K562 (cell line): ENCODE measurements at regions not wholly inside any gene's neighbourhood (a gene's known extent, or its start where the extent isn't known, plus 50 kb on each side); places are given as distances from the start of the nearest gene placed in this dataset.

ENCODE experiments used
- ATAC-seq: fragments of 200-7000 bp; cut with Tn5 transposase; 3 replicates; pipeline ENCODE4 v1.9.1; 2020; ENCODE audit warnings: moderate library complexity
- BruUV-seq: library from RNA; stranded (reverse); fragments of 400-500 nt; replicated peaks from 2 replicates; lab custom pipeline; 2021; lab: Mats Ljungman, UMichigan
- CTCF ChIA-PET: fragments of 300-600 bp; formaldehyde crosslinking; extraction: SDS; loops from one replicate; lab custom pipeline; 2021; ENCODE audit warnings: low intra/inter-chr PET ratio; lab: Yijun Ruan, JAX
- POLR2A ChIA-PET: fragments of 300-600, 350-650 bp; sonication (Branson Sonifier 250); formaldehyde crosslinking; extraction: SDS; loops from one replicate; lab custom pipeline; 2021; ENCODE audit warnings: antibody characterized with exemption, inconsistent platforms; lab: Yijun Ruan, JAX
- DNase-seq, 4 experiments: peaks; one replicate each; pipeline versions ENCODE4 v3.0.0 to v3.0.0-alpha.2; 2011 to 2018; ENCODE audit warnings: low spot score in 3 of 4, mixed read lengths in 3 of 4; ENCODE audit errors: extremely low read depth in 1 of 4
- FAIRE-seq: peaks from 2 replicates; lab custom pipeline; 2011; peaks lifted over from hg19 to GRCh38; lab: Jason Lieb, UNC
- H2AFZ ChIP-seq: 2 replicates; pipeline ENCODE4 v1.6.0; 2011; ENCODE audit warnings: low read depth, low read length, control low read depth, inconsistent platforms
- H3K27ac ChIP-seq: fragments of 200-600 bp; 3 replicates; pipeline ENCODE4 v1.8.0; 2011; ENCODE audit warnings: low read depth, mild to moderate bottlenecking, control low read depth, inconsistent platforms, low read length, moderate library complexity, mixed read lengths; ENCODE audit errors: extremely low read depth
- H3K27me3 ChIP-seq, 2 experiments: fragments of 300-600 bp in 1 of 2; 2 replicates in 1 of 2; 3 replicates in 1 of 2; pipeline versions ENCODE4 v1.6.0 to v1.8.0; 2011; ENCODE audit warnings: inconsistent platforms in 2 of 2, low read length in 2 of 2, mild to moderate bottlenecking in 1 of 2, mixed read lengths in 1 of 2, moderate library complexity in 1 of 2; ENCODE audit not compliant: control insufficient read depth in 2 of 2, insufficient read depth in 2 of 2
- H3K36me3 ChIP-seq: fragments of 300-600 bp; 3 replicates; pipeline ENCODE4 v1.8.0; 2011; ENCODE audit warnings: mild to moderate bottlenecking, low read length, inconsistent platforms; ENCODE audit not compliant: control insufficient read depth, insufficient read depth
- H3K4me1 ChIP-seq, 2 experiments: fragments of 200-600 bp in 1 of 2; replicated peaks in 1 of 2; 2 replicates in 1 of 2; 3 replicates in 1 of 2; pipeline versions ENCODE4 v1.5.1 to v1.8.0; 2011; ENCODE audit warnings: inconsistent platforms in 2 of 2, low read length in 2 of 2, mild to moderate bottlenecking in 1 of 2, mixed read lengths in 1 of 2, moderate library complexity in 1 of 2; ENCODE audit not compliant: control insufficient read depth in 2 of 2, insufficient read depth in 2 of 2
- H3K4me2 ChIP-seq: 2 replicates; pipeline ENCODE4 v1.6.1; 2011; ENCODE audit warnings: low read length, control low read depth, inconsistent platforms, mixed read lengths; ENCODE audit not compliant: insufficient read depth
- H3K4me3 ChIP-seq: fragments of 200-600 bp; sonication (generic), shearing (Covaris generic); 2 replicates; pipeline ENCODE4 v1.5.1; 2016; ENCODE audit warnings: control low read depth, inconsistent platforms
- H3K79me2 ChIP-seq: fragments of 200-600 bp; 3 replicates; pipeline ENCODE4 v1.8.0; 2011; ENCODE audit warnings: low read length, inconsistent platforms; ENCODE audit not compliant: control insufficient read depth, insufficient read depth
- H3K9ac ChIP-seq, 2 experiments: 2 replicates each; pipeline versions ENCODE4 v1.6.0 to v1.6.1; 2011; ENCODE audit warnings: low read depth in 2 of 2, low read length in 2 of 2, control low read depth in 1 of 2, inconsistent platforms in 1 of 2, mild to moderate bottlenecking in 1 of 2, mixed read lengths in 1 of 2; ENCODE audit not compliant: insufficient read depth in 1 of 2
- H3K9me1 ChIP-seq: one replicate; pipeline ENCODE4 v1.6.0; 2011; ENCODE audit warnings: inconsistent platforms, mild to moderate bottlenecking, low read length, moderate library complexity; ENCODE audit not compliant: control insufficient read depth, insufficient read depth
- H3K9me3 ChIP-seq: replicated peaks from 2 replicates; pipeline ENCODE4 v1.5.1; 2011; ENCODE audit warnings: low read depth, low read length, inconsistent platforms; ENCODE audit not compliant: control insufficient read depth, insufficient read depth
- H4K20me1 ChIP-seq: replicated peaks from 2 replicates; pipeline ENCODE4 v1.6.1; 2011; ENCODE audit warnings: low read length, inconsistent platforms, mixed read lengths; ENCODE audit not compliant: control insufficient read depth, insufficient read depth
- C11orf30 ChIP-seq: fragments of 450-650 bp; IDR thresholded peaks from 2 replicates; pipeline ENCODE4 v1.6.1; 2016; ENCODE audit warnings: low read depth, mild to moderate bottlenecking
- CBFA2T3 ChIP-seq: fragments of 450-650 bp; IDR thresholded peaks from 2 replicates; pipeline ENCODE4 v1.6.1; 2017
- DLX4 ChIP-seq: fragments of 250-450 bp; sonication (Bioruptor Pico); IDR thresholded peaks from 2 replicates; pipeline ENCODE4 v1.6.1; 2021; ENCODE audit warnings: mild to moderate bottlenecking
- MAFF ChIP-seq: IDR thresholded peaks from 2 replicates; pipeline ENCODE4 v1.6.1; 2012; ENCODE audit warnings: low read length, improper control_type of control experiment
- MAFG ChIP-seq: fragments of 450-650 bp; conservative IDR thresholded peaks from 2 replicates; pipeline ENCODE4 v1.6.1; 2016; ENCODE audit warnings: missing genetic modification characterization, missing compliant biosample characterization
- MAFK ChIP-seq: IDR thresholded peaks from 2 replicates; pipeline ENCODE4 v1.6.1; 2011; ENCODE audit warnings: low read length, improper control_type of control experiment
- ZNF23 ChIP-seq: fragments of 250-450 bp; sonication (Bioruptor Pico); IDR thresholded peaks from 2 replicates; pipeline ENCODE4 v1.4.0; 2020; ENCODE audit warnings: mild to moderate bottlenecking
- ZNF316 ChIP-seq: fragments of 450-650 bp; IDR thresholded peaks from 2 replicates; pipeline ENCODE4 v1.6.1; 2016
- WGBS: fragments of 100-300 bp; shearing (Covaris generic); methylation state at CpG from one replicate; pipeline ENCODE4 v1.1.6; 2016; ENCODE audit warnings: low coverage, mixed read lengths; ENCODE audit not compliant: insufficient coverage; ENCODE audit errors: missing lambda C conversion rate; 5-methylcytosine and 5-hydroxymethylcytosine counted together
- in situ Hi-C: fragments of 300-500 bp; cut with MboI; formaldehyde crosslinking; loops from 4 replicates; pipeline ENCODE4 v1.15.0; 2018; ENCODE audit warnings: inconsistent platforms, mixed read lengths
- intact Hi-C: fragments of 100-400 bp; cut with micrococcal nuclease; formaldehyde crosslinking; loops from 2 replicates; pipeline ENCODE4 v1.14.2; 2022
- TF ChIP-seq, protein P1 (sequence below), 2 experiments: fragments of 450-650 bp; IDR thresholded peaks; 2 replicates each; pipeline ENCODE4 v1.6.1; 2016

- TF ChIP-seq MAFG, result peak; percentile 74
- TF ChIP-seq MAFK, result peak; percentile 85
- peak; percentile 87 for TF ChIP-seq ZNF316
- TF ChIP-seq, protein P1, sequence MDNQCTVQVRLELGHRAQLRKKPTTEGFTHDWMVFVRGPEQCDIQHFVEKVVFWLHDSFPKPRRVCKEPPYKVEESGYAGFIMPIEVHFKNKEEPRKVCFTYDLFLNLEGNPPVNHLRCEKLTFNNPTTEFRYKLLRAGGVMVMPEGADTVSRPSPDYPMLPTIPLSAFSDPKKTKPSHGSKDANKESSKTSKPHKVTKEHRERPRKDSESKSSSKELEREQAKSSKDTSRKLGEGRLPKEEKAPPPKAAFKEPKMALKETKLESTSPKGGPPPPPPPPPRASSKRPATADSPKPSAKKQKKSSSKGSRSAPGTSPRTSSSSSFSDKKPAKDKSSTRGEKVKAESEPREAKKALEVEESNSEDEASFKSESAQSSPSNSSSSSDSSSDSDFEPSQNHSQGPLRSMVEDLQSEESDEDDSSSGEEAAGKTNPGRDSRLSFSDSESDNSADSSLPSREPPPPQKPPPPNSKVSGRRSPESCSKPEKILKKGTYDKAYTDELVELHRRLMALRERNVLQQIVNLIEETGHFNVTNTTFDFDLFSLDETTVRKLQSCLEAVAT (IDR thresholded peaks at IDR 0.05), result no peak
- TF ChIP-seq C11orf30, result peak; percentile 81
- no peak for TF ChIP-seq CBFA2T3
- TF ChIP-seq MAFF, result peak; percentile 79
- no peak for ATAC-seq
- no peak overlapping the region for H3K4me2 ChIP-seq
- H2AFZ ChIP-seq, result no peak overlapping the region
- in situ Hi-C loops, result no loop called here
- H3K27ac ChIP-seq, result no peak overlapping the region
- peaks cover 0 to 8% of the 10 kb centered on the region in 2 experiments; a peak in 2 of 5 replicates for H3K27me3 ChIP-seq
- intact Hi-C loops, result no loop called here
- no peaks in the 10 kb centered on the region; the same call in 1 of the 2 replicates for H3K9me3 ChIP-seq
- ChIA-PET POLR2A (no interaction called here), CTCF (no interaction called here)
- no peak overlapping the region for H3K9ac ChIP-seq
- no peaks in the 10 kb centered on the region for H3K36me3 ChIP-seq
- no peaks in the 10 kb centered on the region for H3K4me1 ChIP-seq
- 0% methylated on average over 2 of the region's 2 CpGs for WGBS
- no peak overlapping the region for H3K4me3 ChIP-seq
- no peaks in the 10 kb centered on the region for H4K20me1 ChIP-seq
- no TSS peak for BruUV-seq
- no peak for FAIRE-seq
- no peak for DNase-seq
- H3K79me2 ChIP-seq, result no peaks in the 10 kb centered on the region
- no peaks in the 10 kb centered on the region for H3K9me1 ChIP-seq
Measured at GRCh38 chr5:174218162-174218561, 172.7 kb downstream of the NSG2 start.

- no peak overlapping the region for H3K4me2 ChIP-seq
- H3K36me3 ChIP-seq, result no peaks in the 10 kb centered on the region
- WGBS, result 0% methylated on average over 5 of the region's 5 CpGs
- intact Hi-C loops, result no loop called here
- no peak overlapping the region for H3K27ac ChIP-seq
- H3K9ac ChIP-seq, result no peak overlapping the region
- no peaks in the 10 kb centered on the region for H3K79me2 ChIP-seq
- ATAC-seq (no peak), DNase-seq (no peak), FAIRE-seq (no peak)
- BruUV-seq, result no TSS peak
- H3K27me3 ChIP-seq, result peaks cover 0 to 9% of the 10 kb centered on the region in 2 experiments; a peak in 2 of 5 replicates
- in situ Hi-C loops, result no loop called here
- CTCF ChIA-PET, result no interaction called here
- no peaks in the 10 kb centered on the region for H3K4me1 ChIP-seq
- POLR2A ChIA-PET, result no interaction called here
- no peaks in the 10 kb centered on the region for H4K20me1 ChIP-seq
- no peak overlapping the region for H3K4me3 ChIP-seq
- H3K9me3 ChIP-seq, result no peaks in the 10 kb centered on the region; the same call in 1 of the 2 replicates
- TF ChIP-seq DLX4 (CRISPR knock-in tag) (no peak), ZNF23 (CRISPR knock-in tag) (no peak)
- no peak overlapping the region for H2AFZ ChIP-seq
- H3K9me1 ChIP-seq, result no peaks in the 10 kb centered on the region
Measured at GRCh38 chr5:174220417-174220816, 174.9 kb downstream of the NSG2 start.
